Kidney tubule cell (primary cell): ENCODE measurements at regions not wholly inside any gene's neighbourhood (a gene's known extent, or its start where the extent isn't known, plus 50 kb on each side); places are given as distances from the start of the nearest gene placed in this dataset.
"Not testable (repeated sequence)": the region's sequence is repeated elsewhere in the genome, so short reads cannot be mapped to it uniquely, and the experiment has no call there.

Source experiments
- DNase-seq: peaks from one replicate; pipeline ENCODE4 v3.0.0-alpha.2; 2018; ENCODE audit warnings: low spot score

GRCh38 chr1:37162059-37162458 is 127.7 kb upstream of the GRIK3 start:
- DNase-seq: no peak

GRCh38 chr1:37166005-37166404 is 131.7 kb upstream of the GRIK3 start:
- DNase-seq: no peak

- DNase-seq: no peak
Measured at GRCh38 chr1:37167479-37167878, 133.2 kb upstream of the GRIK3 start.

- no peak for DNase-seq
Measured at GRCh38 chr1:37169241-37169640, 134.9 kb upstream of the GRIK3 start.

DNA sequence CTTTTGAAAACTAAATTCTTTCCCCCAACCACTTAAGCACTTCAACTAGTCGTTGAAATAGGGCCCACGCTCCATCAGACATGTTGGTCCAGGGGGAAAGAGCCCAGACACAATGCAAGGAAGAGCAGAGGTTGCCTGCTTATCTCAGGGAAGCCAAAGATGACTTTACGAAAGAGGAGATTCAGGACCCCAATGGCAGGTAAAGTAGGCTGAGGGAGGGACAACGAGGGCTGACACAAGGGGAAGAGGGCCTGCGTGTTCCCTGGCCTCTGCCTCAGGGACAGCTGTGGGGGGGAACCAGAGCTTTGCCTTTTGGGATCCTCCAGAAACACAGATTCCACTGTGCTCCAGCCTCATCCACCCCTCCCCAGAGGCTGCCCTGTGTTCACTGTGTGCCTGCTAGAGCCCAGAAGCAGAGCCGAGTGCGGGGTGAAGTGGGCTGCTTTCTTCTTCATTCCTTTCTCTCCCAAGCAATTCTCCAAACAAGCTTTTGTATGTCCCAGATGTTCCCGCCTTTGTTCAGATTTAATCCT is 135.5 kb upstream of the GRIK3 start:
- no peak for DNase-seq

DNA sequence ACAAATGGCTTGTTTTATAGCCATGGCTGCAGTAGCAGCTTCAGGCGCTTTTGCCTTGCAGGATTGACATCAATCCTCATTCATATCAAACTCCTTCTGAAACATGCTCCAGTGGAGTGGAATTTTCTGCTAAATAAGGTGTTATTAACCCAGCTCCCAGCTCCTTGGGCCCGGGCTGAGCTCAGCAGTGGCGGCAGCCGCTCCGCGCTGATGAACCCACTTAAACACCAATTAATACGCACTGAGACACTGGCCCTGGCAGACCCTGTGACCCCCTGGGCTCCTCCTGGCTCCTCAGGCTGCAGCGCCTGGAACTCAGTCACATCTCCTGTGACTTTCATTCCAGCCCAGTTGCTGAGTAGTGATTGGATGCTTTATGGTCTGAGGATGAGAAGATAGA is 137.4 kb upstream of the GRIK3 start:
- DNase-seq: no peak

DNA sequence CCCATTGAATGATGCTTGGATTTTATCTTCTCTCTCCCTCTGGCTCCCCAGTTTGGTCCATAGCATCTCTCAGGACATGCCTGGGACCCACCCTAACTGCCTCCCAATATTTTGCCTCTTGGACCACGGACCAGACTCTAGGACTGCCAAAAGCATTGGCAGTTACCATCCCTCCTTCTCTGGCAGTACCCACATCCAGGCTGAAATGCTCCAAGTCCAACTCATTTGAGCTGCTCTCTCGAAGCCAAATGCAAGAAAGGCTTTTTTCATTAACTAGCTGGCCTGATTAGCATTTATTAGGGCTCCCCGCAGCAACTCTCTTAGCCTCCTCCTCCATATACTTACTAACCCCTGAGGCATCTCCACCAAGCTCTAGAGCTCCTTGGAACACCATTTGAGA is 140.0 kb upstream of the GRIK3 start:
- DNase-seq: no peak

GRCh38 chr1:37174876-37175275 is 140.6 kb upstream of the GRIK3 start:
- peak; percentile 1 for DNase-seq

DNA sequence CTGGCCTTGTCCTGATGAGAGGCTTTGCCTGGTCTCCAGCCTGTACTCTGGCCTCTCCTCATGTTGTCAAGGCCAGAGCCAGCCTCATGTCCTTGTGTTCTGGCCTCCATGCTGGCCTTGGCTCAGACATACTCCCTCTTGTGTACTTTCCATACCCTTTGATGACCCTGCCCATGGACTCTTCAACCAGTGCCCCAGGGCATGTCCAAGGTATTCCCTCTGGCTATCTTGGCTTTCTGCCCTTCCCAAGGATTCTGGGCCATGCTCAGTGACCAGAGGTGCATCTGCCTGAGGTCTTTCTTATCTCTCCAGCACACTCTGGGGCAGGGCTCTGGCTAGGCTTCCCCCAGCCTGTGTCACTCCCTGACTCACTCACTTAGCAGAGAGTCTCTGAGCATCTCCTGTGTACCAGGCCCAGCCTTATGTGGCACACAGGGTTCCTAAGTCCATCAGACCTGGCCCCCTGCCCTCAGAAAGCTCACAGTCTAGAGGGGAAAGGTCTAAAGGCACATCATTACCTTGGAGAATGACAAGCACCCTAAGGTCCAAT is 141.4 kb upstream of the GRIK3 start:
- DNase-seq: no peak

GRCh38 chr1:37176269-37176668 is 142.0 kb upstream of the GRIK3 start:
- DNase-seq: no peak

GRCh38 chr1:37177230-37177864 is 143.0 kb upstream of the GRIK3 start:
- DNase-seq: peak; percentile 40

- no peak for DNase-seq
Measured at GRCh38 chr1:37181425-37181824, 147.1 kb upstream of the GRIK3 start.

GRCh38 chr1:37184789-37185188 is 150.5 kb upstream of the GRIK3 start:
- DNase-seq: no peak

DNA sequence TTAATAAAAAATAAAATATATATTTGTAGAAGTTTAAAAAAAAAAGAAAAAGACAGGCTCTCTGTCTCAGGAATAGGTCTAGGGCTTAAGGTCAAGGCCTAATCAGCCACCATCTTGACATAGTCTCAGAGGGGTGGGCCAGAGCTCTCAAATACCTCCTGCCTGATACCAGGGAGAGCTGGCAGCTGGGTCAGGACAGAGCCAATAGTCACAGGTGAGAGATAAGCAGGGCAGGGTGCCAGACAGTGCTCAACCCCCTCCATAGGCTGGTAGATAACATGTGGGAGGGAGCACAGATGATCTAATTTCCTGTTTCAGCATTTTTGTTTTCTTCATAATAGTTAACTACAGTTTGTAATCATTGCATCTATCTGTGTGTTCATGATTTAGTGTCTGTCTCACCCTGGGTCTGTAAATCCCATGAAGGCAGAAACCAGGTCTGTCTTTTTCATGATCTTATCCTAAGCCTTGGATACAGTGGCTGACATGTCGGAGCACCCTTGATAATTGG is 152.0 kb upstream of the GRIK3 start:
- DNase-seq: no peak

GRCh38 chr1:37189111-37189510 is 154.8 kb upstream of the GRIK3 start:
- DNase-seq: no peak

DNA sequence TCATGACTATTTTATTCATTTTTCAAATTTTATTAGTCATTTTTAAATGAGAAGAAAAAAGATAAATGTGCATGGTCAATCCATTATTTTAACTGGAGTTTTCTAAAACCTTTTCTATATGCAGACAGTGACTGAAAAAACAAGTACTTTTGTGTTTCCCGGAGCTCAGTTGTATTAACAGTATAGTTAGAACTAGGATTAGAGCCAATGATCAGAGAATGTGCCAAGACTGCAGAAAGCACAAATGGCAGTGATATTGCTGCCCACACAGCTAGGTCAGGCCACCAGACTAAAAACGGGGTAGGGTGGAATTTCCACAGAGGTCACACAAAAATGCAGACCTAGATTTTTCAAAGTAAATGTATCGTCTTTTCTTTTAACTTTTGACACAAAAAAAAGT is 163.1 kb upstream of the GRIK3 start:
- no peak for DNase-seq

- not testable (repeated sequence) for DNase-seq
Measured at GRCh38 chr1:37214305-37214704, 180.0 kb upstream of the GRIK3 start.

DNA sequence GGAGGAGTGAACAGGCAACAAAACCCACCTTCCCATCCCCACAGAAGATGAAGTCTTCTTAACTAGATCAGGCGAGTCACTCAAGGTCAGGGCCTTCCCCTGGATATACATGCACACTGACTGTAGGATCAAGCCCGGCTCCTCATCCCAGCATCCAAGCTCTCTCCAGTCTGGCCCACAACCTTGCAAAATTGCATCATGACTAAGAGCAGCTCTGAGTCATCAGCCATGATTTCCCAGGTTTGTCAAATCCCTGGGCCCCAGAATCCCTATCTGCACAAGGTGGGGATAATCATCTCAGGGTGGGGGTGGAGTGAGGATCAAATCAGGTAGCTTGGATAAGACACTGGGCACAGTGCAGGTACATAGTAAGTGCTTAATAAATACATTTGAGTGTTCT is 199.3 kb upstream of the GRIK3 start:
- no peak for DNase-seq

DNA sequence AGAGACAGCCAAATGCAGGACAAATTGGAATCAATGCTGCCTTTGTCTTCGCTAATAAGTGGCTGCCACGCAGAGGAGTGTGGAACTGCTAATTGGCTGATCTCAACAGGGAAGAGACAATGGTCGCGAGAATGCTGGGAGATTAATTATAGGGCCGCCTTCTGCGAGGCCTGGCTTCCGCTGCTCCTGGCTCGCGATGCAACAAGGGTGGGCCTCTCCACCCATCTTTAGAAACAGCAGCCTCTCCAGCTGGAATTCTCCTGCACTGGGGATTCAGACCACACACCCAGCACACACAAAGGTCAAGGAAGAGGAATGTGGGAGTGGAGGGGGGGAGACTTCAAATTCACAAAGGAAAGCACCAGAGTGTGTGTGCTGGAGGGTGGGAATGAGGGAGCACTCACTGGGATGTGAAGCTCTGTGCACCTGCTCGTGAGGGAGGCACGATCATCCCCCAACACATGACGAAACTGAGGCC is 200.7 kb upstream of the GRIK3 start:
- DNase-seq: no peak

- no peak for DNase-seq
Measured at GRCh38 chr1:37237948-37238347, 203.6 kb upstream of the GRIK3 start.

GRCh38 chr1:37238364-37239224 is 204.3 kb upstream of the GRIK3 start:
- DNase-seq: peak; percentile 2

- DNase-seq: no peak
Measured at GRCh38 chr1:37239225-37239740, 205.0 kb upstream of the GRIK3 start.

DNA sequence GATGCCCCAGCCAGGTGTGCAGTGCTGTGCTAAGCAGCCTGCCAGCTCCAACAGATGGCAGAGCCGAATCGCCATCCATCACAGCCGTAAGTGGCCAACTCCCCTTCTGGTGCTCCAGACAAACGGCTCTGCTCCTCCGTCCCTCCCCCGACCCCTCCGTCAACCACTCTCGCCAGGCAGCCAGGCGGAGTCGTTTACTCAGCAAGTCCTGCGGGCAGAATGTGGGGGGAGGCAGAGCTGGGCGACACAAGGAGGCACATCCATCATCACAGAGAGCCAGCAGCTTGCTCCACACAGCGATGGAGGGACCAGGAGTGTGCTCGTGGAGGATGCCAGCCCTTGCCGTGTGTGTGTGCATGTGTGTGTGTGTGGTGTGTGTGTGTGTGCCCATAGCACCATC is 206.6 kb upstream of the GRIK3 start:
- DNase-seq: no peak
